Naive B cell (primary cell): ENCODE measurements at regions not wholly inside any gene's neighbourhood (a gene's known extent, or its start where the extent isn't known, plus 50 kb on each side); places are given as distances from the start of the nearest gene placed in this dataset.
A peak's percentile ranks its signal among the peaks of the same experiment; 100 is the strongest.

Experiments used
- ATAC-seq, 2 donors: fragments of 150-1000 bp; cut with Tn5 transposase; 2 replicates each; pipeline ENCODE4 v1.10.0; 2021; ENCODE audit warnings: low read depth in 2 of 2, mild to moderate bottlenecking in 2 of 2, moderate library complexity in 2 of 2
- DNase-seq: peaks from one replicate; pipeline ENCODE4 v3.0.0; 2022
- H3K27ac Mint-ChIP-seq, 6 donors: one replicate each; pipeline ENCODE4 v1.8.0; 2020 to 2022; ENCODE audit warnings: mild to moderate bottlenecking in 6 of 6, mixed read lengths in 6 of 6, moderate library complexity in 5 of 6, inconsistent platforms in 2 of 6
- H3K27me3 Mint-ChIP-seq, 3 donors: one replicate each; pipeline ENCODE4 v1.8.0; 2021 to 2022; ENCODE audit warnings: mixed read lengths in 3 of 3, mild to moderate bottlenecking in 1 of 3
- H3K36me3 Mint-ChIP-seq, 2 donors: one replicate each; pipeline ENCODE4 v1.8.0; 2020 to 2022; ENCODE audit warnings: mixed read lengths in 2 of 2, inconsistent platforms in 1 of 2, mild to moderate bottlenecking in 1 of 2
- H3K4me1 Mint-ChIP-seq, 3 donors: one replicate each; pipeline ENCODE4 v1.8.0; 2020 to 2022; ENCODE audit warnings: mixed read lengths in 3 of 3, inconsistent platforms in 1 of 3, mild to moderate bottlenecking in 1 of 3, moderate library complexity in 1 of 3
- H3K4me3 Mint-ChIP-seq, 8 donors: one replicate each; pipeline ENCODE4 v1.8.0; 2020 to 2022; ENCODE audit warnings: mild to moderate bottlenecking in 8 of 8, mixed read lengths in 8 of 8, moderate library complexity in 8 of 8, inconsistent platforms in 2 of 8
- H3K9me3 Mint-ChIP-seq, 7 donors: one replicate each; pipeline ENCODE4 v1.8.0; 2020 to 2022; ENCODE audit warnings: mixed read lengths in 7 of 7, mild to moderate bottlenecking in 5 of 7, inconsistent platforms in 2 of 7, moderate library complexity in 1 of 7

- no peak for ATAC-seq
Measured at GRCh38 chr2:121005453-121005852, 269.8 kb downstream of the GLI2 start.

GRCh38 chr2:121006743-121007489 is 271.2 kb downstream of the GLI2 start:
- peaks cover 0 to 22% (median 11%) of the 10 kb centered on the region in 3 donors for H3K27me3 Mint-ChIP-seq
- no peak overlapping the region for H3K4me3 Mint-ChIP-seq
- H3K9me3 Mint-ChIP-seq, result peaks cover 6 to 35% (median 11%) of the 10 kb centered on the region in 7 donors
- no peak overlapping the region for H3K27ac Mint-ChIP-seq
- ATAC-seq (no peak), DNase-seq (no peak)
- peaks cover 0 to 7% of the 10 kb centered on the region in 2 donors for H3K36me3 Mint-ChIP-seq
- no peaks in the 10 kb centered on the region for H3K4me1 Mint-ChIP-seq

More at GRCh38 chr2:121005453-121005852, 269.8 kb downstream of the GLI2 start:
- peak overlapping the region in 1 of 6 donors; percentile 3 for H3K27ac Mint-ChIP-seq
- no peak for DNase-seq
- H3K9me3 Mint-ChIP-seq, result peaks cover 6 to 22% (median 11%) of the 10 kb centered on the region in 7 donors
- H3K4me3 Mint-ChIP-seq, result no peak overlapping the region
- no peaks in the 10 kb centered on the region for H3K4me1 Mint-ChIP-seq
- H3K36me3 Mint-ChIP-seq, result peaks cover 0 to 7% of the 10 kb centered on the region in 2 donors
- H3K27me3 Mint-ChIP-seq, result peaks cover 0 to 26% (median 11%) of the 10 kb centered on the region in 3 donors

GRCh38 chr2:121007490-121007853 is 271.8 kb downstream of the GLI2 start:
- Mint-ChIP-seq H3K36me3 (peaks cover 0 to 7% of the 10 kb centered on the region in 2 donors), H3K27ac (no peak overlapping the region), H3K4me3 (no peak overlapping the region), H3K4me1 (no peaks in the 10 kb centered on the region), H3K27me3 (peaks cover 0 to 22% (median 11%) of the 10 kb centered on the region in 3 donors), H3K9me3 (peaks cover 6 to 35% (median 11%) of the 10 kb centered on the region in 7 donors)
- no peak for ATAC-seq
- DNase-seq, result no peak

GRCh38 chr2:121008975-121009374 is 273.3 kb downstream of the GLI2 start:
- Mint-ChIP-seq H3K27me3 (peaks cover 0 to 22% (median 11%) of the 10 kb centered on the region in 3 donors), H3K27ac (no peak overlapping the region), H3K4me3 (no peak overlapping the region), H3K4me1 (no peaks in the 10 kb centered on the region), H3K9me3 (peaks cover 9 to 41% (median 15%) of the 10 kb centered on the region in 7 donors), H3K36me3 (peaks cover 0 to 7% of the 10 kb centered on the region in 2 donors)
- DNase-seq (no peak), ATAC-seq (no peak)

- ATAC-seq (no peak), DNase-seq (no peak)
- no peak overlapping the region for H3K4me3 Mint-ChIP-seq
- no peaks in the 10 kb centered on the region for H3K4me1 Mint-ChIP-seq
- peaks cover 7 to 15% (median 11%) of the 10 kb centered on the region in 3 donors for H3K27me3 Mint-ChIP-seq
- H3K9me3 Mint-ChIP-seq, result peaks cover 10 to 50% (median 18%) of the 10 kb centered on the region in 7 donors
- H3K36me3 Mint-ChIP-seq, result peaks cover 0 to 7% of the 10 kb centered on the region in 2 donors
- H3K27ac Mint-ChIP-seq, result no peak overlapping the region
Measured at GRCh38 chr2:121010998-121011397, 274.0 kb downstream of the TFCP2L1 start.

- Mint-ChIP-seq H3K27ac (no peak overlapping the region), H3K9me3 (peaks cover 5 to 31% (median 9%) of the 10 kb centered on the region in 7 donors), H3K27me3 (peaks cover 0 to 9% (median 7%) of the 10 kb centered on the region in 3 donors), H3K36me3 (no peaks in the 10 kb centered on the region), H3K4me3 (no peak overlapping the region), H3K4me1 (no peaks in the 10 kb centered on the region)
- ATAC-seq (no peak), DNase-seq (no peak)
Measured at GRCh38 chr2:121014876-121015275, 270.1 kb downstream of the TFCP2L1 start.

- ATAC-seq (no peak), DNase-seq (no peak)
- H3K36me3 Mint-ChIP-seq, result no peaks in the 10 kb centered on the region
- no peak overlapping the region for H3K27ac Mint-ChIP-seq
- H3K4me1 Mint-ChIP-seq, result no peaks in the 10 kb centered on the region
- H3K9me3 Mint-ChIP-seq, result peaks cover 2 to 23% (median 6%) of the 10 kb centered on the region in 7 donors
- H3K27me3 Mint-ChIP-seq, result peaks cover 0 to 7% (median 7%) of the 10 kb centered on the region in 3 donors
- no peak overlapping the region for H3K4me3 Mint-ChIP-seq
Measured at GRCh38 chr2:121015971-121016485, 269.0 kb downstream of the TFCP2L1 start.

GRCh38 chr2:121017396-121017795 is 267.6 kb downstream of the TFCP2L1 start:
- no peaks in the 10 kb centered on the region for H3K4me1 Mint-ChIP-seq

GRCh38 chr2:121018136-121019061 is 266.6 kb downstream of the TFCP2L1 start:
- Mint-ChIP-seq H3K4me1 (no peaks in the 10 kb centered on the region), H3K36me3 (no peaks in the 10 kb centered on the region), H3K9me3 (peaks cover 0 to 15% (median 6%) of the 10 kb centered on the region in 7 donors), H3K4me3 (no peak overlapping the region), H3K27ac (no peak overlapping the region), H3K27me3 (peaks cover 0 to 16% (median 13%) of the 10 kb centered on the region in 3 donors)
- ATAC-seq (no peak), DNase-seq (no peak)

More at GRCh38 chr2:121017396-121017795, 267.6 kb downstream of the TFCP2L1 start:
- H3K27me3 Mint-ChIP-seq, result peaks cover 0 to 13% (median 12%) of the 10 kb centered on the region in 3 donors
- no peak overlapping the region for H3K4me3 Mint-ChIP-seq
- no peak for DNase-seq
- no peaks in the 10 kb centered on the region for H3K36me3 Mint-ChIP-seq
- H3K9me3 Mint-ChIP-seq, result peaks cover 0 to 15% (median 6%) of the 10 kb centered on the region in 7 donors
- ATAC-seq, result no peak
- no peak overlapping the region for H3K27ac Mint-ChIP-seq

GRCh38 chr2:121019071-121019470 is 265.9 kb downstream of the TFCP2L1 start:
- no peaks in the 10 kb centered on the region for H3K4me1 Mint-ChIP-seq
- H3K27me3 Mint-ChIP-seq, result peaks cover 0 to 16% (median 13%) of the 10 kb centered on the region in 3 donors
- DNase-seq, result no peak
- no peaks in the 10 kb centered on the region for H3K36me3 Mint-ChIP-seq
- no peak for ATAC-seq
- H3K9me3 Mint-ChIP-seq, result peaks cover 0 to 12% (median 3%) of the 10 kb centered on the region in 7 donors
- H3K27ac Mint-ChIP-seq, result no peak overlapping the region
- no peak overlapping the region for H3K4me3 Mint-ChIP-seq

- peaks cover 0 to 10% (median 3%) of the 10 kb centered on the region in 7 donors for H3K9me3 Mint-ChIP-seq
- H3K4me1 Mint-ChIP-seq, result no peaks in the 10 kb centered on the region
- H3K27ac Mint-ChIP-seq, result no peak overlapping the region
- H3K4me3 Mint-ChIP-seq, result no peak overlapping the region
- H3K27me3 Mint-ChIP-seq, result peaks cover 0 to 16% (median 13%) of the 10 kb centered on the region in 3 donors
- H3K36me3 Mint-ChIP-seq, result no peaks in the 10 kb centered on the region
- DNase-seq, result no peak
- ATAC-seq, result no peak
Measured at GRCh38 chr2:121019756-121020155, 265.2 kb downstream of the TFCP2L1 start.

GRCh38 chr2:121021685-121022084 is 263.3 kb downstream of the TFCP2L1 start:
- Mint-ChIP-seq H3K27ac (no peak overlapping the region), H3K9me3 (peaks cover 0 to 12% (median 4%) of the 10 kb centered on the region in 7 donors), H3K27me3 (peaks cover 0 to 16% (median 7%) of the 10 kb centered on the region in 3 donors), H3K4me1 (no peaks in the 10 kb centered on the region), H3K4me3 (no peak overlapping the region), H3K36me3 (no peaks in the 10 kb centered on the region)
- no peak for DNase-seq
- ATAC-seq, result no peak

GRCh38 chr2:121028577-121028976 is 256.4 kb downstream of the TFCP2L1 start:
- Mint-ChIP-seq H3K36me3 (peaks cover 0 to 6% of the 10 kb centered on the region in 2 donors), H3K27ac (no peak overlapping the region), H3K9me3 (peaks cover 0 to 19% (median 4%) of the 10 kb centered on the region in 7 donors), H3K27me3 (peaks cover 0 to 14% (median 11%) of the 10 kb centered on the region in 3 donors), H3K4me1 (no peaks in the 10 kb centered on the region), H3K4me3 (no peak overlapping the region)
- no peak for ATAC-seq
- no peak for DNase-seq
